ENCODE measurements at regions not wholly inside any gene's neighbourhood (a gene's known extent, or its start where the extent isn't known, plus 50 kb on each side); places are given as distances from the start of the nearest gene placed in this dataset.

DNA sequence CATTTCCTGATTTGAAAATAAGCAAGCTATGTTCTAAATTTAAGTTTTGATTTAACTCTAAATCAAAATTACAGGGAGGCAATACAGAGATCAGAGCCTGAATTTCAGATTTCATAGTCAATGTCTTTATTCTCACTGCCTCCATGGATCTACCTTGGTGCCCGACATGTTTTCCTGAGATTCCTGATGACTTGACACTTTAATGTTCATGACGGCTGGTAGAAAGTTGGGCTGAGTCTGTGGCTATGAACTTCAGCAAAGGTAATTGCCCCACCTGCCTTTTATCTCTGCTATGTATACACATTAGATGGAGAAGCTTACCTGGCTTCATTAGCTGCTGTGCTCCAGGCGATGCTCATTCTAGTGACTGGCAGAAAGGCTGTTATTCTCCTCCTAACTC is 1390.5 kb upstream of the CELF4 start:
- TF ChIP-seq, protein P1, sequence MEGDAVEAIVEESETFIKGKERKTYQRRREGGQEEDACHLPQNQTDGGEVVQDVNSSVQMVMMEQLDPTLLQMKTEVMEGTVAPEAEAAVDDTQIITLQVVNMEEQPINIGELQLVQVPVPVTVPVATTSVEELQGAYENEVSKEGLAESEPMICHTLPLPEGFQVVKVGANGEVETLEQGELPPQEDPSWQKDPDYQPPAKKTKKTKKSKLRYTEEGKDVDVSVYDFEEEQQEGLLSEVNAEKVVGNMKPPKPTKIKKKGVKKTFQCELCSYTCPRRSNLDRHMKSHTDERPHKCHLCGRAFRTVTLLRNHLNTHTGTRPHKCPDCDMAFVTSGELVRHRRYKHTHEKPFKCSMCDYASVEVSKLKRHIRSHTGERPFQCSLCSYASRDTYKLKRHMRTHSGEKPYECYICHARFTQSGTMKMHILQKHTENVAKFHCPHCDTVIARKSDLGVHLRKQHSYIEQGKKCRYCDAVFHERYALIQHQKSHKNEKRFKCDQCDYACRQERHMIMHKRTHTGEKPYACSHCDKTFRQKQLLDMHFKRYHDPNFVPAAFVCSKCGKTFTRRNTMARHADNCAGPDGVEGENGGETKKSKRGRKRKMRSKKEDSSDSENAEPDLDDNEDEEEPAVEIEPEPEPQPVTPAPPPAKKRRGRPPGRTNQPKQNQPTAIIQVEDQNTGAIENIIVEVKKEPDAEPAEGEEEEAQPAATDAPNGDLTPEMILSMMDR (IDR thresholded peaks at IDR 0.05; ENCODE audit: insufficient read depth, low read length, poor library complexity, severe bottlenecking): no peak
- TF ChIP-seq EZH2phosphoT487 (conservative IDR thresholded peaks at IDR 0.05; ENCODE audit: low read length): no peak

Data from SU-DHL-6 (cell line).